ENCODE measurements at regions not wholly inside any gene's neighbourhood (a gene's known extent, or its start where the extent isn't known, plus 50 kb on each side); places are given as distances from the start of the nearest gene placed in this dataset.

DNA sequence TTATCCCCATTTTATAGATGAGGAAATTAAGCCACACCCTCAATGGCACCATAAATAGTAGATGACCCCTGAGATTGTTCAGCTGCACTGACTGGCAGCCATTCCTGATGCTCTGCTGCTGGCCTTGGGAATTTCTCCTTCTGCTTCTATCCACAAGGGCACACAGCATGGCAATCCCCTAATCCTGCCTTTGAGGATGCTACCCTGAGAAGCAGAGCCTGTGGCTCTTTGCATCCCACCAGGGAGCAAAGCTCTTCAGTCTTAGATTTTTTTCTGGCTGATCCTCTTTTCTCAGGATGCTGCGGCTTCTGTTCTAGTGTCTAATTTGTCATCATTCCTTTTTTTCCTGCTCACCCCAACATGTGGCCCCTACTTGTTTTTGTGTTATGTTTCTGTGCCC lies 114.8 kb downstream of the TMX1 start:
- no peak for TF ChIP-seq DNMT1 (CRISPR knock-in tag; IDR thresholded peaks at IDR 0.05)
- TF ChIP-seq, protein P1, sequence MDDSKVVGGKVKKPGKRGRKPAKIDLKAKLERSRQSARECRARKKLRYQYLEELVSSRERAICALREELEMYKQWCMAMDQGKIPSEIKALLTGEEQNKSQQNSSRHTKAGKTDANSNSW (CRISPR knock-in tag; IDR thresholded peaks at IDR 0.05; ENCODE audit: borderline replicate concordance) = no peak
- no peak for TF ChIP-seq ZFP36 (IDR thresholded peaks at IDR 0.05; ENCODE audit: borderline replicate concordance, low read depth, low read length, partially characterized antibody)
- no peak for TF ChIP-seq FOSL1 (CRISPR knock-in tag; IDR thresholded peaks at IDR 0.05; ENCODE audit: borderline replicate concordance)
- TF ChIP-seq, protein P2, sequence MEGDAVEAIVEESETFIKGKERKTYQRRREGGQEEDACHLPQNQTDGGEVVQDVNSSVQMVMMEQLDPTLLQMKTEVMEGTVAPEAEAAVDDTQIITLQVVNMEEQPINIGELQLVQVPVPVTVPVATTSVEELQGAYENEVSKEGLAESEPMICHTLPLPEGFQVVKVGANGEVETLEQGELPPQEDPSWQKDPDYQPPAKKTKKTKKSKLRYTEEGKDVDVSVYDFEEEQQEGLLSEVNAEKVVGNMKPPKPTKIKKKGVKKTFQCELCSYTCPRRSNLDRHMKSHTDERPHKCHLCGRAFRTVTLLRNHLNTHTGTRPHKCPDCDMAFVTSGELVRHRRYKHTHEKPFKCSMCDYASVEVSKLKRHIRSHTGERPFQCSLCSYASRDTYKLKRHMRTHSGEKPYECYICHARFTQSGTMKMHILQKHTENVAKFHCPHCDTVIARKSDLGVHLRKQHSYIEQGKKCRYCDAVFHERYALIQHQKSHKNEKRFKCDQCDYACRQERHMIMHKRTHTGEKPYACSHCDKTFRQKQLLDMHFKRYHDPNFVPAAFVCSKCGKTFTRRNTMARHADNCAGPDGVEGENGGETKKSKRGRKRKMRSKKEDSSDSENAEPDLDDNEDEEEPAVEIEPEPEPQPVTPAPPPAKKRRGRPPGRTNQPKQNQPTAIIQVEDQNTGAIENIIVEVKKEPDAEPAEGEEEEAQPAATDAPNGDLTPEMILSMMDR (CRISPR knock-in tag; IDR thresholded peaks at IDR 0.05) = no peak
- no peak for TF ChIP-seq TBX2 (CRISPR knock-in tag; IDR thresholded peaks at IDR 0.05; ENCODE audit: borderline replicate concordance)
- no peak for TF ChIP-seq NR2F6 (IDR thresholded peaks at IDR 0.05)
- TF ChIP-seq NR2F6 (CRISPR knock-in tag; IDR thresholded peaks at IDR 0.05) = no peak
- no peak for TF ChIP-seq RBAK (CRISPR knock-in tag; IDR thresholded peaks at IDR 0.05)
- TF ChIP-seq, protein P3, sequence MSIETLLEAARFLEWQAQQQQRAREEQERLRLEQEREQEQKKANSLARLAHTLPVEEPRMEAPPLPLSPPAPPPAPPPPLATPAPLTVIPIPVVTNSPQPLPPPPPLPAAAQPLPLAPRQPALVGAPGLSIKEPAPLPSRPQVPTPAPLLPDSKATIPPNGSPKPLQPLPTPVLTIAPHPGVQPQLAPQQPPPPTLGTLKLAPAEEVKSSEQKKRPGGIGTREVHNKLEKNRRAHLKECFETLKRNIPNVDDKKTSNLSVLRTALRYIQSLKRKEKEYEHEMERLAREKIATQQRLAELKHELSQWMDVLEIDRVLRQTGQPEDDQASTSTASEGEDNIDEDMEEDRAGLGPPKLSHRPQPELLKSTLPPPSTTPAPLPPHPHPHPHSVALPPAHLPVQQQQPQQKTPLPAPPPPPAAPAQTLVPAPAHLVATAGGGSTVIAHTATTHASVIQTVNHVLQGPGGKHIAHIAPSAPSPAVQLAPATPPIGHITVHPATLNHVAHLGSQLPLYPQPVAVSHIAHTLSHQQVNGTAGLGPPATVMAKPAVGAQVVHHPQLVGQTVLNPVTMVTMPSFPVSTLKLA (IDR thresholded peaks at IDR 0.05) = no peak
- no peak for TF ChIP-seq SUZ12 (IDR thresholded peaks at IDR 0.05; ENCODE audit: low read depth, low read length)
- no peak for TF ChIP-seq PAF1 (CRISPR knock-in tag; IDR thresholded peaks at IDR 0.05)

All from HepG2 (cell line).